GM23248 (cell line): ENCODE measurements at regions not wholly inside any gene's neighbourhood (a gene's known extent, or its start where the extent isn't known, plus 50 kb on each side); places are given as distances from the start of the nearest gene placed in this dataset.

Experiments used
- DNase-seq: peaks from one replicate; pipeline ENCODE4 v3.0.0-alpha.2; 2015
- H2AFZ ChIP-seq: fragments of 200-600 bp; sonication (generic); 2 replicates; pipeline ENCODE4 v1.6.1; 2016; ENCODE audit warnings: antibody characterized with exemption
- H3F3A ChIP-seq: fragments of 200-600 bp; sonication (generic); 2 replicates; pipeline ENCODE4 v1.6.1; 2016; ENCODE audit warnings: mild to moderate bottlenecking, antibody characterized with exemption, mixed run types; ENCODE audit not compliant: insufficient read depth
- H3K27ac ChIP-seq: fragments of 200-600 bp; sonication (generic); 2 replicates; pipeline ENCODE4 v1.5.1; 2016; ENCODE audit warnings: mild to moderate bottlenecking
- H3K27me3 ChIP-seq: fragments of 200-600 bp; sonication (generic); replicated peaks from 2 replicates; pipeline ENCODE4 v1.6.1; 2016; ENCODE audit warnings: mild to moderate bottlenecking; ENCODE audit not compliant: insufficient read depth
- H3K36me3 ChIP-seq: fragments of 200-600 bp; sonication (generic); 2 replicates; pipeline ENCODE4 v1.6.1; 2016; ENCODE audit warnings: low read depth, mild to moderate bottlenecking
- H3K4me1 ChIP-seq: fragments of 200-600 bp; sonication (generic); 2 replicates; pipeline ENCODE4 v1.6.1; 2016; ENCODE audit warnings: mild to moderate bottlenecking; ENCODE audit not compliant: insufficient read depth
- H3K4me2 ChIP-seq: fragments of 200-600 bp; sonication (generic); one replicate; pipeline ENCODE4 v1.6.1; 2016; ENCODE audit warnings: mild to moderate bottlenecking; ENCODE audit not compliant: unreplicated experiment
- H3K4me3 ChIP-seq: fragments of 200-600 bp; sonication (generic); 2 replicates; pipeline ENCODE4 v1.5.1; 2016; ENCODE audit warnings: mild to moderate bottlenecking
- H3K79me2 ChIP-seq: fragments of 200-600 bp; sonication (generic); 2 replicates; pipeline ENCODE4 v1.6.1; 2016; ENCODE audit warnings: mild to moderate bottlenecking; ENCODE audit not compliant: insufficient read depth
- H3K9ac ChIP-seq: fragments of 200-600 bp; sonication (generic); 2 replicates; pipeline ENCODE4 v1.6.1; 2016; ENCODE audit warnings: mild to moderate bottlenecking
- H3K9me2 ChIP-seq: fragments of 200-600 bp; sonication (generic); 2 replicates; pipeline ENCODE4 v1.6.1; 2016; ENCODE audit warnings: mixed run types, mild to moderate bottlenecking, moderate library complexity; ENCODE audit not compliant: insufficient read depth
- H3K9me3 ChIP-seq: fragments of 200-600 bp; sonication (generic); one replicate; pipeline ENCODE4 v1.6.1; 2017; ENCODE audit warnings: low read depth
- H4K20me1 ChIP-seq: fragments of 200-600 bp; sonication (generic); 2 replicates; pipeline ENCODE4 v1.6.0; 2016; ENCODE audit not compliant: insufficient read depth
- EZH2 ChIP-seq: fragments of 200-600 bp; sonication (generic); IDR thresholded peaks from 2 replicates; pipeline ENCODE4 v1.6.1; 2018; ENCODE audit warnings: antibody characterized with exemption, mild to moderate bottlenecking; ENCODE audit not compliant: insufficient read depth, poor library complexity, severe bottlenecking
- EZH2phosphoT487 ChIP-seq: fragments of 200-600 bp; sonication (generic); IDR thresholded peaks from 2 replicates; pipeline ENCODE4 v1.6.1; 2018; ENCODE audit warnings: antibody characterized with exemption, moderate library complexity, mild to moderate bottlenecking, low read depth; ENCODE audit not compliant: insufficient read depth
- WGBS, 2 experiments: methylation state at CpG; one replicate each; pipeline ENCODE4 v1.1.6; 2015 to 2017; ENCODE audit warnings: low lambda C conversion rate in 2 of 2, low coverage in 1 of 2; ENCODE audit errors: missing lambda C conversion rate in 2 of 2; 5-methylcytosine and 5-hydroxymethylcytosine counted together
- in situ Hi-C: fragments of 300-500 bp; cut with MboI; formaldehyde crosslinking; loops from 2 replicates; pipeline ENCODE4 v1.15.0; 2020

GRCh38 chr2:147236601-147237000 is 608.2 kb upstream of the ACVR2A start:
- no peaks in the 10 kb centered on the region for H3K36me3 ChIP-seq
- no peaks in the 10 kb centered on the region for H3K27me3 ChIP-seq
- no peak overlapping the region for H3K4me2 ChIP-seq
- no peak overlapping the region for H3K27ac ChIP-seq
- in situ Hi-C loops = no loop called here
- H3K4me1 ChIP-seq = no peaks in the 10 kb centered on the region
- H3K79me2 ChIP-seq = no peaks in the 10 kb centered on the region
- no peaks in the 10 kb centered on the region for H3K9me2 ChIP-seq
- H3K9ac ChIP-seq = no peak overlapping the region
- no peak for DNase-seq
- 41 to 43% methylated on average over 2 of the region's 2 CpGs for WGBS, 2 experiments
- no peaks in the 10 kb centered on the region for H4K20me1 ChIP-seq
- no peak overlapping the region for H2AFZ ChIP-seq
- H3F3A ChIP-seq = no peaks in the 10 kb centered on the region
- no peaks in the 10 kb centered on the region for H3K9me3 ChIP-seq
- TF ChIP-seq EZH2 (no peak), EZH2phosphoT487 (no peak)
- H3K4me3 ChIP-seq = no peak overlapping the region

GRCh38 chr2:147232225-147232669 is 612.6 kb upstream of the ACVR2A start:
- no peaks in the 10 kb centered on the region for H3F3A ChIP-seq
- no peak overlapping the region for H3K4me3 ChIP-seq
- no peak overlapping the region for H3K4me2 ChIP-seq
- H3K9me3 ChIP-seq = no peaks in the 10 kb centered on the region
- no peaks in the 10 kb centered on the region for H3K4me1 ChIP-seq
- no peak overlapping the region for H2AFZ ChIP-seq
- no peak overlapping the region for H3K27ac ChIP-seq
- no peak overlapping the region for H3K9ac ChIP-seq
- no peak for TF ChIP-seq EZH2phosphoT487
- TF ChIP-seq EZH2 = no peak
- WGBS, 2 experiments = 66 to 73% methylated on average over 3 of the region's 3 CpGs
- in situ Hi-C loops = no loop called here
- DNase-seq = no peak
- H3K27me3 ChIP-seq = no peaks in the 10 kb centered on the region
- H3K36me3 ChIP-seq = no peaks in the 10 kb centered on the region
- H4K20me1 ChIP-seq = no peaks in the 10 kb centered on the region
- no peaks in the 10 kb centered on the region for H3K9me2 ChIP-seq
- H3K79me2 ChIP-seq = no peaks in the 10 kb centered on the region

- in situ Hi-C loops = no loop called here
- TF ChIP-seq EZH2 (no peak), EZH2phosphoT487 (no peak)
- H2AFZ ChIP-seq = no peak overlapping the region
Observed at GRCh38 chr2:147231607-147232006, 613.2 kb upstream of the ACVR2A start.

GRCh38 chr2:147231081-147231480 is 613.7 kb upstream of the ACVR2A start:
- no peak overlapping the region for H3K4me2 ChIP-seq
- no peaks in the 10 kb centered on the region for H3K27me3 ChIP-seq
- no peak overlapping the region for H3K4me3 ChIP-seq
- no peaks in the 10 kb centered on the region for H3K36me3 ChIP-seq
- DNase-seq = no peak
- TF ChIP-seq EZH2phosphoT487 (no peak), EZH2 (no peak)
- H3K27ac ChIP-seq = no peak overlapping the region
- no peaks in the 10 kb centered on the region for H3F3A ChIP-seq
- no peaks in the 10 kb centered on the region for H3K9me3 ChIP-seq
- no peaks in the 10 kb centered on the region for H4K20me1 ChIP-seq
- in situ Hi-C loops = no loop called here
- WGBS, 2 experiments = 60 to 76% methylated on average over 1 of the region's 1 CpG
- no peaks in the 10 kb centered on the region for H3K9me2 ChIP-seq
- H3K79me2 ChIP-seq = no peaks in the 10 kb centered on the region
- H2AFZ ChIP-seq = no peak overlapping the region
- no peaks in the 10 kb centered on the region for H3K4me1 ChIP-seq
- no peak overlapping the region for H3K9ac ChIP-seq

More at GRCh38 chr2:147231607-147232006, 613.2 kb upstream of the ACVR2A start:
- Histone ChIP-seq H3K9ac (no peak overlapping the region), H4K20me1 (no peaks in the 10 kb centered on the region), H3K27ac (no peak overlapping the region), H3K9me2 (no peaks in the 10 kb centered on the region), H3K4me1 (no peaks in the 10 kb centered on the region), H3K79me2 (no peaks in the 10 kb centered on the region), H3K36me3 (no peaks in the 10 kb centered on the region), H3F3A (no peaks in the 10 kb centered on the region), H3K9me3 (no peaks in the 10 kb centered on the region), H3K4me3 (no peak overlapping the region), H3K27me3 (no peaks in the 10 kb centered on the region), H3K4me2 (no peak overlapping the region)
- no peak for DNase-seq
- 79 to 86% methylated on average over 2 of the region's 2 CpGs for WGBS, 2 experiments

GRCh38 chr2:147227313-147227712 is 617.5 kb upstream of the ACVR2A start:
- H3K4me2 ChIP-seq = no peak overlapping the region
- H3K9me2 ChIP-seq = no peaks in the 10 kb centered on the region
- 60 to 76% methylated on average over 2 of the region's 2 CpGs for WGBS, 2 experiments
- H2AFZ ChIP-seq = no peak overlapping the region
- H3K4me3 ChIP-seq = no peak overlapping the region
- no peaks in the 10 kb centered on the region for H3K79me2 ChIP-seq
- no peaks in the 10 kb centered on the region for H4K20me1 ChIP-seq
- H3K4me1 ChIP-seq = no peaks in the 10 kb centered on the region
- TF ChIP-seq EZH2 = no peak
- no peak for TF ChIP-seq EZH2phosphoT487
- no peak for DNase-seq
- H3K9ac ChIP-seq = no peak overlapping the region
- in situ Hi-C loops = no loop called here
- H3F3A ChIP-seq = no peaks in the 10 kb centered on the region
- H3K36me3 ChIP-seq = no peaks in the 10 kb centered on the region
- no peaks in the 10 kb centered on the region for H3K27me3 ChIP-seq
- no peaks in the 10 kb centered on the region for H3K9me3 ChIP-seq
- no peak overlapping the region for H3K27ac ChIP-seq
